ENCODE measurements at regions not wholly inside any gene's neighbourhood (a gene's known extent, or its start where the extent isn't known, plus 50 kb on each side); places are given as distances from the start of the nearest gene placed in this dataset.

DNA sequence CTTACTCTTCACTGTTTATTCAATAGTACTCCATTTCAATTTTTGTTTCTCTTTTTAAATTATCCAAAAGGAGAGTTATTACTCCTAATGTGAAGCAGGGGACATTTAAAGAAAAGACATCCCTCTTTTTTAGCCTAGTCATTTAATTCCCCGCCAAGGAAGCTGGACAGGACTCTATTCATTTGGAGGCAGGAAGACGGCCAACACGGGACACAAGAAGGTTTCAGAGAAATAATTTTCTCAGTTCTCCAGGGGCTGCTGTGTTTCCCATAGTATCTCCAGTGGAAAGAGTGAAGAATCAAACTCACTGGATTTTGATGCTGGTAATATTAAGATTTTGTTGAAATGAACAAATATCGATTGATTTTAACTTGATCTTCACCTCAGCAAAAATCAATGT is 833.7 kb downstream of the ROBO2 start:
- in situ Hi-C loops (cut with MboI; ENCODE audit: low pct_ligation_motif_present in 1 of 4, low pct_unique_long_range_greater_than_20kb in 1 of 4, low sequenced_read_pairs in 3 of 4): no loop called here
- H3K27me3 ChIP-seq: no peaks in the 10 kb centered on the region
- WGBS, 2 donors (ENCODE audit: low coverage in 1 of 2): 88 to 94% methylated on average over 4 of the region's 4 CpGs
- no peaks in the 10 kb centered on the region for H3K36me3 ChIP-seq
- TF ChIP-seq EP300 (IDR thresholded peaks at IDR 0.05; ENCODE audit: low read depth) (no peak), POLR2AphosphoS5 (IDR thresholded peaks at IDR 0.05) (no peak), POLR2A (IDR thresholded peaks at IDR 0.05) (no peak)
- TF ChIP-seq, protein P1, sequence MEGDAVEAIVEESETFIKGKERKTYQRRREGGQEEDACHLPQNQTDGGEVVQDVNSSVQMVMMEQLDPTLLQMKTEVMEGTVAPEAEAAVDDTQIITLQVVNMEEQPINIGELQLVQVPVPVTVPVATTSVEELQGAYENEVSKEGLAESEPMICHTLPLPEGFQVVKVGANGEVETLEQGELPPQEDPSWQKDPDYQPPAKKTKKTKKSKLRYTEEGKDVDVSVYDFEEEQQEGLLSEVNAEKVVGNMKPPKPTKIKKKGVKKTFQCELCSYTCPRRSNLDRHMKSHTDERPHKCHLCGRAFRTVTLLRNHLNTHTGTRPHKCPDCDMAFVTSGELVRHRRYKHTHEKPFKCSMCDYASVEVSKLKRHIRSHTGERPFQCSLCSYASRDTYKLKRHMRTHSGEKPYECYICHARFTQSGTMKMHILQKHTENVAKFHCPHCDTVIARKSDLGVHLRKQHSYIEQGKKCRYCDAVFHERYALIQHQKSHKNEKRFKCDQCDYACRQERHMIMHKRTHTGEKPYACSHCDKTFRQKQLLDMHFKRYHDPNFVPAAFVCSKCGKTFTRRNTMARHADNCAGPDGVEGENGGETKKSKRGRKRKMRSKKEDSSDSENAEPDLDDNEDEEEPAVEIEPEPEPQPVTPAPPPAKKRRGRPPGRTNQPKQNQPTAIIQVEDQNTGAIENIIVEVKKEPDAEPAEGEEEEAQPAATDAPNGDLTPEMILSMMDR (IDR thresholded peaks at IDR 0.05): no peak
- H3K9me3 ChIP-seq: no peaks in the 10 kb centered on the region
- H3K4me1 ChIP-seq: no peaks in the 10 kb centered on the region
- H3K4me3 ChIP-seq: no peak overlapping the region
- no peak for DNase-seq
- intact Hi-C loops (cut with DNase I; ENCODE audit: low total_unique reads): no loop called here
- no peak overlapping the region for H3K27ac ChIP-seq

DNA sequence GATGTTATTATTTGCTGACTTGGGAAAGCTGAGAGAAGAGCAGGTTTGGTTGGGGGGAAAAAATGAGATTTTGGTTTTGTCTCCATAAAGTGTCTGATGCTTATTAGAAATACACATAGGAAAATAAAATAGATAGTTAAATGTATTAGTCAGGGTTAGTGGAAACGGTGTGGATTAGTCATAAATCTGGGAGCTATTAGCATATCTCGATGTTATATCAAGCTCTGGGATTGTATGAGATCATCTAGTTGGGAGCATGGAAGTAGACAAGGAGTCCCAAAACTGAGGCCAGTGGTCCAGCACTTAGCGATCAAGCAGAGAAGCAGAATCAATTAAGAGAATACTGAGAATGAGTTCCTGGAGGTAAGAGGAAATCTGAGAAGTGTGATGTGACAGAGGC is 845.5 kb downstream of the ROBO2 start:
- in situ Hi-C loops (cut with MboI; ENCODE audit: low pct_ligation_motif_present in 1 of 4, low pct_unique_long_range_greater_than_20kb in 1 of 4, low sequenced_read_pairs in 3 of 4) (no loop called here), intact Hi-C loops (cut with DNase I; ENCODE audit: low total_unique reads) (no loop called here)
- Histone ChIP-seq H3K4me3 (no peak overlapping the region), H3K27me3 (no peaks in the 10 kb centered on the region), H3K4me1 (no peaks in the 10 kb centered on the region), H3K27ac (no peak overlapping the region), H3K36me3 (no peaks in the 10 kb centered on the region), H3K9me3 (no peaks in the 10 kb centered on the region)
- DNase-seq: no peak
- TF ChIP-seq, protein P1 (IDR thresholded peaks at IDR 0.05): no peak
- TF ChIP-seq POLR2AphosphoS5 (IDR thresholded peaks at IDR 0.05) (no peak), POLR2A (IDR thresholded peaks at IDR 0.05) (no peak), EP300 (IDR thresholded peaks at IDR 0.05; ENCODE audit: low read depth) (no peak)
- 80 to 100% methylated on average over 3 of the region's 3 CpGs for WGBS, 2 donors (ENCODE audit: low coverage in 1 of 2)

DNA sequence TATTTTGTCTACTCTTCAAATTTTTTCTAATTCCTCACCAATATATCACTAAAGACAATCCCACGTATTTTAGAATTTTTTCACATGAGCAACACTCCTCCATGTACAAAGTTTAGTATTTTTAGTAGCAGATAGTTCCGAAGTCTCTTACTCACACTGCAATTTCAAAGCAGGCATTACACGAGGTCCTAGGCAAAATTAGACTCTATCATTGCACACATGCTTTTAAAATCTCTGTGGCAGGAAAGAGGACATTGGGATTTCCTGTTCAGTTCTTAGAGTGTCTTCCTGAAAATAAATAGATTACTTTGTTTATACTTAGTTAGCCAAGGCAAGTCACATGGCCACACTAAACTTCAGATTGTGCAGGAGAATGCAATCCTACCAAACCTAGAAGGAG is 847.7 kb downstream of the ROBO2 start:
- Histone ChIP-seq H3K36me3 (no peaks in the 10 kb centered on the region), H3K27me3 (no peaks in the 10 kb centered on the region), H3K9me3 (no peaks in the 10 kb centered on the region), H3K4me1 (no peaks in the 10 kb centered on the region), H3K27ac (no peak overlapping the region), H3K4me3 (no peak overlapping the region)
- 39 to 60% methylated on average over 3 of the region's 3 CpGs for WGBS, 2 donors (ENCODE audit: low coverage in 1 of 2)
- no peak for TF ChIP-seq EP300 (IDR thresholded peaks at IDR 0.05; ENCODE audit: low read depth)
- TF ChIP-seq, protein P1 (IDR thresholded peaks at IDR 0.05): no peak
- TF ChIP-seq POLR2AphosphoS5 (IDR thresholded peaks at IDR 0.05): no peak
- TF ChIP-seq POLR2A (IDR thresholded peaks at IDR 0.05): no peak
- DNase-seq: no peak
- in situ Hi-C loops (cut with MboI; ENCODE audit: low pct_ligation_motif_present in 1 of 4, low pct_unique_long_range_greater_than_20kb in 1 of 4, low sequenced_read_pairs in 3 of 4) (no loop called here), intact Hi-C loops (cut with DNase I; ENCODE audit: low total_unique reads) (no loop called here)

DNA sequence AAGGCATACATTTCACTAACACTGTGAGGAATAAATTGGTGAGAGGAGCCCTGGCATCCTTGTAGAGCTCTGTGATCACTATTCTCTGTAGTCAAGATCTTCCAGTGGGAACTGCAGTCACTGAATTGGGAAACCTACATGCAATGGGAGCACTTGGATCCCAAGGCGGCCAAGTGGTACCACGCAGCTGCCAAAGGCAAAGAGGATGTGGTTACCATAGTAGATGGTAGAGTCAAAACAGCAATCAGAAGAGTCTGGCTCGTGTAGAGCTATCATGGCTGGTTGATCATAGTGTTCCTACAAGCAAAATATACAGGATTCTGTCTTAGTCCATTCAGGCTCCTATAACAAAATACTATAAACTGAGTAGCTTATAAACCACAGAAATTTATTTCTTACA is 849.7 kb downstream of the ROBO2 start:
- Histone ChIP-seq H3K9me3 (no peaks in the 10 kb centered on the region), H3K36me3 (no peaks in the 10 kb centered on the region), H3K27me3 (no peaks in the 10 kb centered on the region), H3K4me3 (no peak overlapping the region), H3K27ac (no peak overlapping the region), H3K4me1 (no peaks in the 10 kb centered on the region)
- no peak for DNase-seq
- intact Hi-C loops (cut with DNase I; ENCODE audit: low total_unique reads) (no loop called here), in situ Hi-C loops (cut with MboI; ENCODE audit: low pct_ligation_motif_present in 1 of 4, low pct_unique_long_range_greater_than_20kb in 1 of 4, low sequenced_read_pairs in 3 of 4) (no loop called here)
- WGBS, 2 donors (ENCODE audit: low coverage in 1 of 2): 71 to 91% methylated on average over 3 of the region's 3 CpGs
- TF ChIP-seq EP300 (IDR thresholded peaks at IDR 0.05; ENCODE audit: low read depth): no peak

DNA sequence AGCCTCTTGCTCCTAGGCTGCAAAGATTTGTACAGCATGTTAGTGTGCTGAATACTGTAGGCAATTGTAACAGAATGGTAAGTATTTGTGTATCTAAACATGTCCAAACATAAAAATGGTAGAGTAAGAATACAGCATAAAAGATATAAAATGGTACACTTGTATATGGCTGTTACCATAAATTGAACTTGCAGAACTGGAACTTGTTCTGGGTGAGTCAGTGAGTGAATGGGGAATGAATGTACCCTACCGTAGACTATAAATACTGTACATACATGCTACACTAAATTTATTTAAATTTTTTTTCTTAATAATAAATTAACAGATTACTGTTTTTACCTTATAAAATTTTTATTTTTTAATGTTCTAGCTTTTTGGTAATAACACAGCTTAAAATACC is 858.7 kb downstream of the ROBO2 start:
- H3K4me1 ChIP-seq: no peaks in the 10 kb centered on the region
- H3K27ac ChIP-seq: no peak overlapping the region
- in situ Hi-C loops (cut with MboI; ENCODE audit: low pct_ligation_motif_present in 1 of 4, low pct_unique_long_range_greater_than_20kb in 1 of 4, low sequenced_read_pairs in 3 of 4) (no loop called here), intact Hi-C loops (cut with DNase I; ENCODE audit: low total_unique reads) (no loop called here)
- DNase-seq: no peak
- WGBS, 2 donors (ENCODE audit: low coverage in 1 of 2): 93 to 100% methylated on average over 1 of the region's 1 CpG
- TF ChIP-seq, protein P1 (IDR thresholded peaks at IDR 0.05): no peak
- TF ChIP-seq POLR2A (IDR thresholded peaks at IDR 0.05) (no peak), POLR2AphosphoS5 (IDR thresholded peaks at IDR 0.05) (no peak), EP300 (IDR thresholded peaks at IDR 0.05; ENCODE audit: low read depth) (no peak)
- no peaks in the 10 kb centered on the region for H3K27me3 ChIP-seq
- H3K4me3 ChIP-seq: no peak overlapping the region
- H3K36me3 ChIP-seq: no peaks in the 10 kb centered on the region
- H3K9me3 ChIP-seq: no peaks in the 10 kb centered on the region

Data from transverse colon (tissue), 4 donors.